GM12878 (cell line): ENCODE measurements at regions not wholly inside any gene's neighbourhood (a gene's known extent, or its start where the extent isn't known, plus 50 kb on each side); places are given as distances from the start of the nearest gene placed in this dataset.

Experiments
- ATAC-seq: fragments of 200-7000 bp; cut with Tn5 transposase; 3 replicates; pipeline ENCODE4 v1.9.1; 2020; ENCODE audit warnings: mild to moderate bottlenecking, moderate library complexity
- BruUV-seq: library from RNA; stranded (reverse); fragments of 400-500 nt; replicated peaks from 2 replicates; lab custom pipeline; 2021; lab: Mats Ljungman, UMichigan
- CTCF ChIA-PET: fragments of 300-600 bp; sonication (Branson Sonifier 250); formaldehyde crosslinking; extraction: SDS; loops from one replicate; lab custom pipeline; 2021; ENCODE audit warnings: inconsistent platforms; lab: Yijun Ruan, JAX
- POLR2A ChIA-PET: fragments of 350-600 bp; formaldehyde crosslinking; extraction: SDS; loops from one replicate; lab custom pipeline; 2021; ENCODE audit warnings: inconsistent platforms; lab: Charles Lee
- RAD21 ChIA-PET: fragments of 300-600 bp; sonication (Branson Sonifier 250); formaldehyde crosslinking; loops from one replicate; lab custom pipeline; 2023; ENCODE audit warnings: antibody characterized with exemption; ENCODE audit not compliant: unreplicated experiment; lab: Charles Lee
- SMC1A ChIA-PET: fragments of 300-600 bp; sonication (Branson Sonifier 250); formaldehyde crosslinking; loops from one replicate; lab custom pipeline; 2023; ENCODE audit not compliant: unreplicated experiment, uncharacterized antibody; lab: Charles Lee
- DNase-seq: peaks from one replicate; pipeline ENCODE4 v3.0.0-alpha.2; 2011; ENCODE audit warnings: low read depth, low spot score
- FAIRE-seq: peaks from 3 replicates; lab custom pipeline; 2011; peaks lifted over from hg19 to GRCh38; lab: Jason Lieb, UNC
- H2AFZ ChIP-seq: 2 replicates; pipeline ENCODE4 v1.6.0; 2011; ENCODE audit warnings: low read depth, low read length, control low read depth; ENCODE audit not compliant: control insufficient read depth
- H3K27ac ChIP-seq: 2 replicates; pipeline ENCODE4 v1.5.1; 2011; ENCODE audit warnings: control low read depth; ENCODE audit not compliant: control insufficient read depth, insufficient read depth
- H3K27me3 ChIP-seq, 2 experiments: replicated peaks in 1 of 2; 2 replicates each; pipeline versions ENCODE4 v1.6.0 to v1.6.1; 2011; ENCODE audit warnings: low read length in 1 of 2; ENCODE audit not compliant: control insufficient read depth in 2 of 2, insufficient read depth in 2 of 2
- H3K36me3 ChIP-seq, 2 experiments: 2 replicates each; pipeline ENCODE4 v1.5.1; 2011; ENCODE audit warnings: low read length in 1 of 2; ENCODE audit not compliant: control insufficient read depth in 2 of 2, insufficient read depth in 2 of 2
- H3K4me1 ChIP-seq: 2 replicates; pipeline ENCODE4 v1.6.1; 2011; ENCODE audit warnings: mild to moderate bottlenecking, low read length, moderate library complexity, mixed read lengths; ENCODE audit not compliant: control insufficient read depth, insufficient read depth
- H3K4me2 ChIP-seq: 2 replicates; pipeline ENCODE4 v1.6.0; 2011; ENCODE audit warnings: control low read depth; ENCODE audit not compliant: control insufficient read depth, insufficient read depth
- H3K4me3 ChIP-seq: fragments of 200-600 bp; sonication (generic); 2 replicates; pipeline ENCODE4 v1.5.1; 2016
- H3K79me2 ChIP-seq: 2 replicates; pipeline ENCODE4 v1.6.0; 2011; ENCODE audit warnings: low read length; ENCODE audit not compliant: control insufficient read depth, insufficient read depth
- H3K9ac ChIP-seq: 2 replicates; pipeline ENCODE4 v1.8.0; 2011; ENCODE audit warnings: low read length, control low read depth, mixed read lengths; ENCODE audit not compliant: control insufficient read depth, insufficient read depth
- H3K9me3 ChIP-seq: replicated peaks from 3 replicates; pipeline ENCODE4 v1.5.1; 2011; ENCODE audit warnings: mild to moderate bottlenecking, low read length; ENCODE audit not compliant: control insufficient read depth, insufficient read depth
- H4K20me1 ChIP-seq: 2 replicates; pipeline ENCODE4 v1.6.0; 2011; ENCODE audit not compliant: control insufficient read depth, insufficient read depth
- BHLHE40 ChIP-seq, 2 experiments: fragments of 450-650 bp in 1 of 2; IDR thresholded peaks; 2 replicates each; pipeline ENCODE4 v1.6.1; 2011 to 2017; ENCODE audit warnings: low read depth in 2 of 2, borderline replicate concordance in 1 of 2, improper control_type of control experiment in 1 of 2, low read length in 1 of 2, mild to moderate bottlenecking in 1 of 2
- CEBPB ChIP-seq, 2 experiments: fragments of 150-350 bp in 1 of 2; IDR thresholded peaks; 2 replicates each; pipeline ENCODE4 v1.6.1; 2012 to 2014; ENCODE audit warnings: low read depth in 2 of 2, low read length in 2 of 2, borderline replicate concordance in 1 of 2, inconsistent platforms in 1 of 2
- CTCF ChIP-seq, 3 experiments: IDR thresholded peaks in 2 of 3; conservative IDR thresholded peaks in 1 of 3; 2 replicates each; pipeline ENCODE4 v1.5.1; 2011; ENCODE audit warnings: low read depth in 3 of 3, low read length in 3 of 3, mild to moderate bottlenecking in 3 of 3, control low read depth in 2 of 3, moderate library complexity in 2 of 3, inconsistent platforms in 1 of 3, mixed read lengths in 1 of 3; ENCODE audit not compliant: control insufficient read depth in 2 of 3, insufficient read depth in 1 of 3; ENCODE audit errors: extremely low read depth in 1 of 3
- HCFC1 ChIP-seq: fragments of 150-350 bp; IDR thresholded peaks from 2 replicates; pipeline ENCODE4 v1.6.1; 2014; ENCODE audit warnings: low read length
- MXI1 ChIP-seq: fragments of 150-350 bp; IDR thresholded peaks from 2 replicates; pipeline ENCODE4 v1.6.1; 2011; ENCODE audit warnings: low read depth, mild to moderate bottlenecking, inconsistent platforms, low read length, improper control_type of control experiment
- NBN ChIP-seq: fragments of 450-650 bp; IDR thresholded peaks from 2 replicates; pipeline ENCODE4 v1.6.1; 2016
- NR2C2 ChIP-seq: IDR thresholded peaks from 2 replicates; pipeline ENCODE4 v1.6.1; 2011; ENCODE audit warnings: borderline replicate concordance, low read depth; ENCODE audit not compliant: control insufficient read depth, insufficient read length
- POLR2AphosphoS5 ChIP-seq: IDR thresholded peaks from 2 replicates; pipeline ENCODE4 v1.6.1; 2011; ENCODE audit warnings: mild to moderate bottlenecking, low read length, inconsistent platforms
- SMAD1 ChIP-seq: fragments of 450-650 bp; IDR thresholded peaks from 2 replicates; pipeline ENCODE4 v1.6.1; 2018; ENCODE audit warnings: mild to moderate bottlenecking, low read depth; ENCODE audit not compliant: partially characterized antibody
- SREBF1 ChIP-seq: IDR thresholded peaks from 2 replicates; pipeline ENCODE4 v1.6.1; 2012; ENCODE audit warnings: mild to moderate bottlenecking, low read length
- ZBTB4 ChIP-seq: fragments of 450-650 bp; formaldehyde crosslinking; IDR thresholded peaks from 2 replicates; pipeline ENCODE4 v1.4.0; 2022; ENCODE audit warnings: mild to moderate bottlenecking, moderate library complexity
- ZNF274 ChIP-seq: IDR thresholded peaks from one replicate; pipeline ENCODE4 v1.8.0; 2011; ENCODE audit not compliant: insufficient read length, insufficient read depth
- in situ Hi-C: fragments of 300-500 bp; cut with MboI; formaldehyde crosslinking; loops from 9 replicates; pipeline ENCODE4 v1.14.3; 2018; ENCODE audit warnings: mixed read lengths
- intact Hi-C: fragments of 100-400 bp; cut with micrococcal nuclease; formaldehyde crosslinking; loops from one replicate; pipeline ENCODE4 v1.14.2; 2022; ENCODE audit not compliant: unreplicated experiment

- Histone ChIP-seq H3K4me3 (no peak overlapping the region), H3K4me1 (no peaks in the 10 kb centered on the region), H3K36me3 (no peaks in the 10 kb centered on the region), H3K9ac (no peak overlapping the region), H3K27ac (no peak overlapping the region), H3K9me3 (no peaks in the 10 kb centered on the region), H4K20me1 (no peaks in the 10 kb centered on the region), H2AFZ (no peak overlapping the region), H3K27me3 (no peaks in the 10 kb centered on the region), H3K4me2 (no peak overlapping the region), H3K79me2 (no peaks in the 10 kb centered on the region)
- RAD21 ChIA-PET, result no interaction called here
- POLR2A ChIA-PET, result no interaction called here
- DNase-seq (no peak), FAIRE-seq (no peak), ATAC-seq (no peak)
- TF ChIP-seq BHLHE40 (IDR thresholded peaks at IDR 0.05; ENCODE audit: borderline replicate concordance in 1 of 2, low read depth in 2 of 2, low read length in 1 of 2), result no peak
- no peak for TF ChIP-seq ZBTB4 (CRISPR knock-in tag)
- TF ChIP-seq ZNF274, result no peak
- TF ChIP-seq SMAD1, result no peak
- TF ChIP-seq HCFC1, result no peak
- TF ChIP-seq NBN, result no peak
- no peak for TF ChIP-seq CTCF (IDR thresholded peaks at IDR 0.05 in 2 of 3, conservative IDR thresholded peaks at IDR 0.05 in 1 of 3; ENCODE audit: control insufficient read depth in 2 of 3, extremely low read depth in 1 of 3, insufficient read depth in 1 of 3, low read depth in 3 of 3, low read length in 3 of 3)
- no peak for TF ChIP-seq CEBPB (IDR thresholded peaks at IDR 0.05; ENCODE audit: borderline replicate concordance in 1 of 2, low read depth in 2 of 2, low read length in 2 of 2)
- no peak for TF ChIP-seq POLR2AphosphoS5
- no peak for TF ChIP-seq MXI1
- no peak for TF ChIP-seq SREBF1
- no peak for TF ChIP-seq NR2C2
- intact Hi-C loops, result no loop called here
- no TSS peak for BruUV-seq
- CTCF ChIA-PET, result interaction anchor here (1.1 kb wide), 1 partner anchor 14 kb away, joined by 3 read pairs; no protein-coding TSS in a partner anchor
- SMC1A ChIA-PET, result interaction anchor here (0.6 kb wide), 2 partner anchors 348 to 1895 kb away, joined by 3 read pairs; partner anchors contain the start of gene CCDC85A
- in situ Hi-C loops, result no loop called here
Measured at GRCh38 chr2:56531668-56532420, 348.1 kb downstream of the CCDC85A start.
